Liver (tissue), 8 donors: ENCODE measurements at regions not wholly inside any gene's neighbourhood (a gene's known extent, or its start where the extent isn't known, plus 50 kb on each side); places are given as distances from the start of the nearest gene placed in this dataset.

Experiments used
- DNase-seq: peaks from one replicate; pipeline ENCODE4 v3.0.0-alpha.2; 2017; ENCODE audit warnings: low spot score
- H3K27ac ChIP-seq, 2 donors: one replicate each; pipeline ENCODE4 v1.7.0; 2013; ENCODE audit warnings: inconsistent platforms in 2 of 2, low read length in 2 of 2, control low read depth in 1 of 2, low read depth in 1 of 2, mild to moderate bottlenecking in 1 of 2
- H3K27me3 ChIP-seq, 4 donors: one replicate each; pipeline versions ENCODE4 v1.6.1 to v1.7.0; 2013; ENCODE audit warnings: low read length in 3 of 4, inconsistent platforms in 1 of 4, mild to moderate bottlenecking in 1 of 4, moderate library complexity in 1 of 4; ENCODE audit not compliant: control insufficient read depth in 4 of 4, insufficient read depth in 4 of 4
- H3K36me3 ChIP-seq, 4 donors: one replicate each; pipeline versions ENCODE4 v1.6.1 to v1.7.0; 2013; ENCODE audit warnings: low read length in 3 of 4, mild to moderate bottlenecking in 3 of 4, low read depth in 1 of 4, moderate library complexity in 1 of 4; ENCODE audit not compliant: control insufficient read depth in 4 of 4, insufficient read depth in 3 of 4
- H3K4me1 ChIP-seq, 4 donors: one replicate each; pipeline versions ENCODE4 v1.6.1 to v1.7.0; 2013; ENCODE audit warnings: low read length in 3 of 4, mild to moderate bottlenecking in 3 of 4, moderate library complexity in 1 of 4; ENCODE audit not compliant: control insufficient read depth in 4 of 4, insufficient read depth in 4 of 4
- H3K4me3 ChIP-seq, 3 donors: one replicate each; pipeline versions ENCODE4 v1.6.1 to v1.7.0; 2013; ENCODE audit warnings: low read length in 3 of 3, control low read depth in 1 of 3, low read depth in 1 of 3, mild to moderate bottlenecking in 1 of 3
- H3K9ac ChIP-seq, 2 donors: one replicate each; pipeline ENCODE4 v1.7.0; 2013; ENCODE audit warnings: low read length in 2 of 2, mild to moderate bottlenecking in 2 of 2, moderate library complexity in 2 of 2, control low read depth in 1 of 2, low read depth in 1 of 2
- H3K9me3 ChIP-seq, 4 donors: one replicate each; pipeline versions ENCODE4 v1.6.1 to v1.7.0; 2013; ENCODE audit warnings: low read length in 3 of 4; ENCODE audit not compliant: control insufficient read depth in 4 of 4
- ATF3 ChIP-seq: IDR thresholded peaks from 2 replicates; pipeline ENCODE4 v1.6.1; 2016; ENCODE audit warnings: antibody characterized with exemption
- FOXA2 ChIP-seq: IDR thresholded peaks from 2 replicates; pipeline ENCODE4 v1.6.1; 2016; ENCODE audit warnings: antibody characterized with exemption
- HNF4A ChIP-seq, 2 donors: conservative IDR thresholded peaks; 2 replicates each; pipeline ENCODE4 v1.6.1; 2016; ENCODE audit warnings: antibody characterized with exemption in 2 of 2, mild to moderate bottlenecking in 2 of 2
- HNF4G ChIP-seq: IDR thresholded peaks from 2 replicates; pipeline ENCODE4 v1.6.1; 2016; ENCODE audit warnings: antibody characterized with exemption
- NR2F2 ChIP-seq: IDR thresholded peaks from 2 replicates; pipeline ENCODE4 v1.6.1; 2016; ENCODE audit warnings: antibody characterized with exemption
- REST ChIP-seq: IDR thresholded peaks from 2 replicates; pipeline ENCODE4 v1.6.1; 2016; ENCODE audit warnings: antibody characterized with exemption, mild to moderate bottlenecking
- RXRA ChIP-seq, 2 donors: IDR thresholded peaks; 2 replicates each; pipeline ENCODE4 v1.6.1; 2017 to 2018; ENCODE audit warnings: antibody characterized with exemption in 2 of 2, mild to moderate bottlenecking in 1 of 2
- TAF1 ChIP-seq: conservative IDR thresholded peaks from 2 replicates; pipeline ENCODE4 v1.6.1; 2016; ENCODE audit warnings: antibody characterized with exemption, mild to moderate bottlenecking
- YY1 ChIP-seq: IDR thresholded peaks from 2 replicates; pipeline ENCODE4 v1.6.1; 2016; ENCODE audit warnings: antibody characterized with exemption, mild to moderate bottlenecking
- WGBS: extraction: QIAGEN DNeasy Blood & Tissue Kit; methylation state at CpG from one replicate; pipeline ENCODE4 v1.1.7; 2013; 5-methylcytosine and 5-hydroxymethylcytosine counted together
- TF ChIP-seq, protein P1 (sequence below): fragments of 150-350 bp; IDR thresholded peaks from 2 replicates; pipeline ENCODE4 v1.5.1; 2017; ENCODE audit warnings: improper control_type of control experiment, low read depth, low read length; ENCODE audit not compliant: missing input control
- donor health status: healthy.
- donor health status: healthy.
- donor health status: healthy.
- donor health status: healthy.
- donor health status: healthy.

DNA sequence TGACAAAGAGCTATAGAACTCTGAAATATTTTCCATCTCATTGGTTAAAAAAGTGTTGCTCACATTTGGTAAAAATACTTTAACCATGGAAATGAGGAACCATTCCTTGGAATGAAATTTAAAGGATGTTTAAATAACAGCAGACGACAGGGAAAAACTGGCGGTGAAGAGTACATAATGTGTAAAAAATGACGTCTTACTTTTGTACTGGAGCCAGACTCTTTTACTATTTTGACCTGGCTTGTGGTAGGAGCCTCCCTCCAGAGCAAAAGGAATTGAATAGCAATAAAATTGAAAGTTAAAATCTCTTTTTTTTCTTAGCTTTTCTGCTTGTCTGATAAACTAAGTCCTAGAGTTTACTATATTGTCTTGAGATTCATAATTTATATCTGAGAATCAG lies 426.2 kb upstream of the KLHL1 start:
- 64% methylated on average over 3 of the region's 3 CpGs for WGBS
- no peaks in the 10 kb centered on the region for H3K36me3 ChIP-seq
- no peak for DNase-seq
- H3K4me1 ChIP-seq, result peaks cover 0 to 2% (median 0%) of the 10 kb centered on the region in 4 donors
- H3K27me3 ChIP-seq, result no peaks in the 10 kb centered on the region
- no peak overlapping the region for H3K9ac ChIP-seq
- TF ChIP-seq FOXA2 (no peak), TAF1 (no peak), HNF4G (no peak), ATF3 (no peak), YY1 (no peak)
- TF ChIP-seq, protein P1, sequence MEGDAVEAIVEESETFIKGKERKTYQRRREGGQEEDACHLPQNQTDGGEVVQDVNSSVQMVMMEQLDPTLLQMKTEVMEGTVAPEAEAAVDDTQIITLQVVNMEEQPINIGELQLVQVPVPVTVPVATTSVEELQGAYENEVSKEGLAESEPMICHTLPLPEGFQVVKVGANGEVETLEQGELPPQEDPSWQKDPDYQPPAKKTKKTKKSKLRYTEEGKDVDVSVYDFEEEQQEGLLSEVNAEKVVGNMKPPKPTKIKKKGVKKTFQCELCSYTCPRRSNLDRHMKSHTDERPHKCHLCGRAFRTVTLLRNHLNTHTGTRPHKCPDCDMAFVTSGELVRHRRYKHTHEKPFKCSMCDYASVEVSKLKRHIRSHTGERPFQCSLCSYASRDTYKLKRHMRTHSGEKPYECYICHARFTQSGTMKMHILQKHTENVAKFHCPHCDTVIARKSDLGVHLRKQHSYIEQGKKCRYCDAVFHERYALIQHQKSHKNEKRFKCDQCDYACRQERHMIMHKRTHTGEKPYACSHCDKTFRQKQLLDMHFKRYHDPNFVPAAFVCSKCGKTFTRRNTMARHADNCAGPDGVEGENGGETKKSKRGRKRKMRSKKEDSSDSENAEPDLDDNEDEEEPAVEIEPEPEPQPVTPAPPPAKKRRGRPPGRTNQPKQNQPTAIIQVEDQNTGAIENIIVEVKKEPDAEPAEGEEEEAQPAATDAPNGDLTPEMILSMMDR, result no peak
- no peak overlapping the region for H3K27ac ChIP-seq
- no peak overlapping the region for H3K4me3 ChIP-seq
- no peaks in the 10 kb centered on the region for H3K9me3 ChIP-seq

- TF ChIP-seq YY1, result no peak
- no peak for TF ChIP-seq FOXA2
- TF ChIP-seq, protein P1, result no peak
- no peak for TF ChIP-seq REST
- TF ChIP-seq HNF4G, result no peak
- TF ChIP-seq NR2F2, result no peak
- no peak for TF ChIP-seq ATF3
- TF ChIP-seq HNF4A (conservative IDR thresholded peaks at IDR 0.05), result no peak
- no peak for TF ChIP-seq RXRA (IDR thresholded peaks at IDR 0.05)
- Histone ChIP-seq H3K4me1 (peaks cover 0 to 2% (median 0%) of the 10 kb centered on the region in 4 donors), H3K27ac (no peak overlapping the region), H3K36me3 (no peaks in the 10 kb centered on the region), H3K4me3 (no peak overlapping the region), H3K9ac (no peak overlapping the region), H3K27me3 (no peaks in the 10 kb centered on the region), H3K9me3 (no peaks in the 10 kb centered on the region)
- DNase-seq, result no peak
- WGBS, result 79% methylated on average over 2 of the region's 2 CpGs
These were observed 421.4 kb upstream of the KLHL1 start for GRCh38 chr13:70529652-70530051.
